ENCODE measurements at regions not wholly inside any gene's neighbourhood (a gene's known extent, or its start where the extent isn't known, plus 50 kb on each side); places are given as distances from the start of the nearest gene placed in this dataset.
"Not testable (repeated sequence)": the region's sequence is repeated elsewhere in the genome, so short reads cannot be mapped to it uniquely, and the experiment has no call there.

DNA sequence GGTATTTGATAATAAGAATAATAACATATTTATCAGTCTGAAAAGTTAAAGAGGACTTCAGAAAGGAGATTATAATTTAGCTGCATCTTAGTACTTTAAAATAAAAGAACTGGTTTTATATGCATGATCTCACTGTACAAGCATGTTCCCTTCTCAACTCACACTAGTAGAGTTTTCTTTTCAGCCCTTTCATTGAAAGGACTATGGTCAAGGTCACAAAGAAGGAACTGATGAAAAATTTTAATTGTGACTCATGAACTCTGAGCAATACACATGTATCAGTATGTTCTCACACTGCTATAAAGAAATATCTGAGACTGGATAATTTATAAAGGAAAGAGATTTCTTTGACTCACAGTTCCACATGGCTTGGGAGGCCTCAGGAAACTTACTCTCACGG, 73.7 kb upstream of the NDST4 start:
- no peak for DNase-seq

GRCh38 chr4:115179438-115180062, 66.1 kb upstream of the NDST4 start:
- DNase-seq = not testable (repeated sequence)

- not testable (repeated sequence) for DNase-seq
These were observed 65.3 kb upstream of the NDST4 start for GRCh38 chr4:115178687-115179086.

DNA sequence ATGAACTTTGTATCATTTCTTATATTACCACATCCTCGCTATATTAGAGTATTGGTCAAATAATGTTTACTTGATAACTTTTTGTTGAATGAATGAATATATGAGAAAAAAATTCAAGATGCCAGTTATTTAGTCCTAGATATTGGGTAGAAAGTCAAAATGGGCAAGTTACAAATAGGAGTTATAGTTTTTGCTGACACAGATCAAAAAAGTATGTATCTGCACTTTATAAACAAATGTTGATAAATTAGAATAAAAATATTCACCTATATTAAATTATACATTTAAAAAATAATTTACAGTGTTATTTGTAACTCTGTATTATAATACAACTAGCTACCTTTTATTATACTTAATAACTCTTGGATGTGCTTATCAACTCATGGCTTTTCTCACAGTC, 57.8 kb upstream of the NDST4 start:
- DNase-seq = no peak

DNA sequence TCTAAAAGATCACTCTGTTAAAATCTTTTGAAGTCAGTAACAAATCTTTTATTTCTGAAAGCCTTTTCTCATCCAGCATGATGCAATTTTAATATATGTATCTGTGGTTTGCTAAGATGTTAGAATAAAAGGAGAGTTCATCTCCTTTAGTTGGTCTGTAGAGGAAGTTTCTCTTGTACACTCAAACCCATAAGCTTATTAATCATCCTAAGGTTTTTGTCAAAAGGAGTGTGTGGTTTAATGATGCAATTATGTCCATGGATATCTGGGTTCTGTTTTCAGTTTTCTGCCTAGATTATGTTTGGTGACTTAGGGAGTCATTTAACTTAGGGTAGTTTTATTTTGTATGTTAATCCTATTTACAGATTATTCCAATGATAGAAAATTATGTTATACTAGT, 52.1 kb upstream of the NDST4 start:
- no peak for DNase-seq
